ENCODE measurements at regions not wholly inside any gene's neighbourhood (a gene's known extent, or its start where the extent isn't known, plus 50 kb on each side); places are given as distances from the start of the nearest gene placed in this dataset.
A peak's percentile ranks its signal among the peaks of the same experiment; 100 is the strongest.

- no peak overlapping the region for H3K4me3 ChIP-seq
- intact Hi-C loops (cut with DNase I, micrococcal nuclease), result no loop called here
- DNase-seq, result no peak
These were observed 444.1 kb upstream of the PSMD7 start for GRCh38 chr16:73852561-73852960.

DNA sequence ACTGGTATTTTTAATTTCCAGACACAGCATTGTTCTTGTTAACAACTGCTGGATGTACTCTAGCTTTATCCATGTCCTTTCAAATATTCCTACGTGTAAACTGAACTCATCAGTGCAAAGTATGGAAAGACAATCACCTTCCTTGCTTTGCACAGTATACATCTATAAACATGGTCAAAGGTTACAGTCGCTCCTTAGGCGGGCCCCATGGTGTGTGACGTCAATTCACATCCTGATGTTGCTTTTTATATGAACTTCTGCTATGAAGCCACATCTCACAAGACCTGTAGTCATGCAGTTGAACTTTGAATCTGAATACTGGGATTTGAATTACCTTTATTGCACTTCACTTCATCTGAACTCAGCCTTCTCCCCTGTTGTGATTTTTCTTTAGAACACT is 447.6 kb upstream of the PSMD7 start:
- intact Hi-C loops (cut with DNase I, micrococcal nuclease), result no loop called here
- peak in 2 of 3 donors; percentile 72 to 87 for DNase-seq
- H3K9me3 ChIP-seq, result no peaks in the 10 kb centered on the region
- no peak for TF ChIP-seq CTCF (IDR thresholded peaks at IDR 0.05)
- peaks cover 3% of the 10 kb centered on the region for H3K4me1 ChIP-seq (ENCODE audit: low read depth)
- ATAC-seq, result peak; percentile 99
- no peaks in the 10 kb centered on the region for H3K36me3 ChIP-seq (ENCODE audit: low read depth)
- no peak overlapping the region for H3K4me3 ChIP-seq

More at GRCh38 chr16:73852561-73852960, 444.1 kb upstream of the PSMD7 start:
- no peak for ATAC-seq
- no peak for TF ChIP-seq CTCF (IDR thresholded peaks at IDR 0.05)
- H3K4me1 ChIP-seq (ENCODE audit: low read depth), result peaks cover 3% of the 10 kb centered on the region
- H3K9me3 ChIP-seq, result no peaks in the 10 kb centered on the region
- no peaks in the 10 kb centered on the region for H3K36me3 ChIP-seq (ENCODE audit: low read depth)

GRCh38 chr16:73847090-73847489 is 449.5 kb upstream of the PSMD7 start:
- intact Hi-C loops (cut with DNase I, micrococcal nuclease), result no loop called here
- no peak overlapping the region for H3K4me3 ChIP-seq
- TF ChIP-seq CTCF (IDR thresholded peaks at IDR 0.05), result no peak
- DNase-seq (peak in 1 of 3 donors; percentile 10), ATAC-seq (no peak)
- no peaks in the 10 kb centered on the region for H3K36me3 ChIP-seq (ENCODE audit: low read depth)
- no peaks in the 10 kb centered on the region for H3K9me3 ChIP-seq
- peaks cover 3% of the 10 kb centered on the region for H3K4me1 ChIP-seq (ENCODE audit: low read depth)

DNA sequence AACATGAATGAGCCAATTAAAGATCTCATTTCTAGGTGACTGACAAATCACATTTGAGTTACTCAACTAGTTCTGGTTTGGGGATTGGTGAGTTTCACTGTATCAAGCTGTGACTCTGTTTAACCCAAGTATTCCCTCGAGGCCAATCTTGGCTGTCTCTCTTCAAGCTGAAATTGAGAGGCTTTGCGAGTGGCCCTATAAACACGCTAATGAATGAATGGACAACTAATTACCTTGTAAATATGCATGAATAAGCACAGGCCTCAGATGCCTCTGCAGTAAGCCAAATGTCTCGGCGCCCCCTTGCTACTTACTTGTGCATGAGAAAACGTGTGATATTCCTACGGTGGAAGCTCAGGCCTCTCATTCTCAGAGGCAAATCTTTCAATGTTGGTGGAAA is 450.3 kb upstream of the PSMD7 start:
- H3K36me3 ChIP-seq (ENCODE audit: low read depth), result no peaks in the 10 kb centered on the region
- ATAC-seq (no peak), DNase-seq (no peak)
- TF ChIP-seq CTCF (IDR thresholded peaks at IDR 0.05), result no peak
- no peaks in the 10 kb centered on the region for H3K9me3 ChIP-seq
- intact Hi-C loops (cut with DNase I, micrococcal nuclease), result no loop called here
- no peak overlapping the region for H3K4me3 ChIP-seq
- peaks cover 3% of the 10 kb centered on the region for H3K4me1 ChIP-seq (ENCODE audit: low read depth)

GRCh38 chr16:73846007-73846330 is 450.6 kb upstream of the PSMD7 start:
- no peak overlapping the region for H3K4me3 ChIP-seq
- no peak for TF ChIP-seq CTCF (IDR thresholded peaks at IDR 0.05)
- peaks cover 3% of the 10 kb centered on the region for H3K4me1 ChIP-seq (ENCODE audit: low read depth)
- intact Hi-C loops (cut with DNase I, micrococcal nuclease), result no loop called here
- no peaks in the 10 kb centered on the region for H3K36me3 ChIP-seq (ENCODE audit: low read depth)
- no peaks in the 10 kb centered on the region for H3K9me3 ChIP-seq
- ATAC-seq, result no peak
- no peak for DNase-seq
